ENCODE measurements at regions not wholly inside any gene's neighbourhood (a gene's known extent, or its start where the extent isn't known, plus 50 kb on each side); places are given as distances from the start of the nearest gene placed in this dataset.
A peak's percentile ranks its signal among the peaks of the same experiment; 100 is the strongest.

GRCh38 chrX:148371291-148371690, 129.1 kb upstream of the AFF2 start:
- DNase-seq = no peak

- DNase-seq = no peak
Measured at GRCh38 chrX:148372925-148373324, 127.5 kb upstream of the AFF2 start.

- DNase-seq = no peak
Measured at GRCh38 chrX:148376342-148376741, 124.1 kb upstream of the AFF2 start.

DNA sequence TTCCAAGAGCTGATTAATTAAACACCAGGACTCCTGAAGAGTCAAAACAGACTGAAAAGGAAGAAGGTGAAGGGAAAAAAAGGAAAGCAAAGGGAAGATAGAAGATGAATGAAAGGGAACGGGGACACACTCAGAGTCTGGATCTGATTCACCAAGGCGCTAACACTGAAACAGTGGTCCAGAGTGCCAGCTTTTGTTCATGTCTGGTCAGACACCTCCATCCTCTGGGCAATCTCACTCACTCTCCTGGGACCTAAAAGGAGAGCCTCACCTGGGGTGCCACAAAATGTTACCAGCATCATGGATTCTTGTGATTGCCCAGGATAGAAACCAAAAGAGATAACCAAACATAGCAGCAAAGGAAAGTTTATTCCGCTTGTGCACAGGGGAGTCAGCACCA, 120.3 kb upstream of the AFF2 start:
- DNase-seq = no peak

DNA sequence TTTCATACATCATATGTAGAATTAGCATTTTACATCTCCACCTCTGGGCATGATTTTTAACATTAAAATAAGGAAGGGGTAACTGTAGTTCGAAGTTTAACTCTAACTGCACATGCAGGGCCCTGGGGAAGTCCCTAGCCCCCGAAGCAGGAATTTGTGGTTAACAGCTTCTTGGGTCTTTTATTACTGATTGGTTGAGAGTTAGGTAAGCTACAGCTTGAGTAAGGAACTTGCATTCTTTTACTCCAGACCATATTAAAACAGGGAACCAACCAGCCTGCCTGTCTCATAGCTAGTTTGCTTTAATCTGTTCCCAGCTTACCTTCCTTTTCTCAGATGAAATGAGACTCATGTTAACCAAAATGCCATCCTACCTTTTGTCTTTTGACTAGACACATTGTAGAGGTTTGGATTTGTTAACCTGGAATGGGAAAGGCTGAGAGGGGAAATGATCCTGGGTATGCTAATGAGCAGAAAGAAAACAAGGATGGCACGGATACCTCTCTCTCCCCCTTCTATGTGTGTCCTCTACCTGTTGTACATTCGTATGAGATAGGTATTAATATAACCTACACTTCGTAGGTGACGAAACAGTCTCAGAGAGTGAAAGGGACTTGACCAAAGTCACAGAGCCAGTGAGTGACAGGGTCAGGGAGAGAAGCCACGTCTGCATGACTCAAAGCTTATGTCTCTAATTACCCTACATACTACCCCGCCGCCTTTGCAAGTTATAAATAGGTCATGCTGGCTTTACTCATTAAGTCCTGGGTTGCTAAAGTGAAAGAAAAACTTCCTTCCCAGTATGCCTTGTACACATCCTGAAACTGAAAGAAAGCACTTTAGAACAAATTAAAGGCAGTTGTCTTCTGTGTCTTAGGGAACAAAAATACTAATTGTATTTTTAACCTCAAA, 119.5 kb upstream of the AFF2 start:
- DNase-seq = no peak

DNA sequence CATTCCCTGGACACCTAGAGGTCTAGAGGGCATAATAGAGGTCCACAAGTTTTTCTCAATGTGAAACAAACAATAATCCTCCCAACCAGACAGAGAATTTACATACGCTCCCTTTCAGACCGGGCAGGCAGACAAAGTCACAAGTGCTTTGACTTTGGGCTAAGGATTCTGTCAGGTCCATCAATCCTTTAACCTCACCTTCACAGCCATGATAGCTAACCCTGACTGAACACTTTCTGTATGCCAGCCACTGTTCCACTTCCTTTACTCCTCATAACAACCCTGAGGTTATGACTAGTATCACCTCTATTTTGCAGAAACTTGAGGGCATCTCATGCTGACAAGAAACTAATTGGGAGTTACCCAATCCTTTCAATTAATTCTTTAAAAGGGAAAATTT, 118.8 kb upstream of the AFF2 start:
- DNase-seq = no peak

DNA sequence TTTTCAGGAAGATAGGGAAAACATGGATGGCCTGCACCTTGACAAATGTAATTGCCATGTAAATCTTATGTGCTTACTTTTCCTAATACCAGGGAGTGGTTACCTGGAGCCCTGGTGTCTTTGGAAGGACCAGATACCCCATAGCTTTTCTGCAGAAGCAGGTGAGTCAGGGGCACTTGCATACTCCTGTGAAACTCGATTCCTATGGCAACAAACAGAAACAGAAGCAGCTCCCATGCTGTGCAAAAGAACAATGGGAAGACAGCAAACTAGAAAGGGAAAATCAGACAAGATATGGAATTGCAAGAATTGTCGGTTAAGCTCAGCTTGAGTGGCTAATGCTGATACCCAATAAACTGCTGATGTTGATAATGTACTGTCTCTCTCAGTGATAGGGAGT, 117.4 kb upstream of the AFF2 start:
- peak; percentile 6 for DNase-seq

DNA sequence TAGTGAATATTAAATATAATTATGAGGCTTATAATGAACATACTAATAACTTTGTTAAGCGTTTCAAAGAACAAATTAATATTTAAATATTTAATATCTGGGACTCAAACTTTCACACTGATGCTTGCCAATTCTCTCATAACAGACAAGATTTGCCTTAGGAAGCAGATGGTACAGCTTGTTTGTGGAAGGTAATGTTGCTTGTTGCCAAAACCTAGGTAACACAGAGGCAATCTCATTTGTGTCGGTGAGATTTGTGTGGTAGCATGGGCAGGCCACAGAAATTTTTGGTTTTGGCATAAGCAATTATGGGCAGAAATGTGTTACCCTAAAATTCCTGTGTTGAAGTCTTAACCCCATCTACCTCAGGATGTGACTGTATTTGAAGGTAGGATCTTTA, 114.9 kb upstream of the AFF2 start:
- peak; percentile 9 for DNase-seq

DNA sequence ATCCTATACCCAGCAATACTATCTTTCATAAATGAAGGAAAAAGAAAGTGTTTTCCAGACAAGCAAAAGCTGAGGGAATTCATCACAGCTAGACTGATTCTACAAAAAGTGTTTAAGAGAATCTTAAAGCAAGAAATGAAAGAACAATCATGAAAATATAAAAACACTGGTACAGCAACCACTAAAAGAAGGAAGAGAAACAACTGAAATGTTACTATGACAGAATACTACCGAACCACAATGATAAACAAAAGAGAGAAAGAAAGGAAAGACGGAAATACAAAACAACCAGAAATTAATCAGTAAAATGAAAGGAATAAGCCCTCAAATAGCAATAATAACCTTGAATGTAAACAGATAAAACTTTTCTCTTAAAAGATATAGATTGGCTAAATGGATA, 110.8 kb upstream of the AFF2 start:
- no peak for DNase-seq

- DNase-seq = no peak
Measured at GRCh38 chrX:148412006-148412405, 88.4 kb upstream of the AFF2 start.

DNA sequence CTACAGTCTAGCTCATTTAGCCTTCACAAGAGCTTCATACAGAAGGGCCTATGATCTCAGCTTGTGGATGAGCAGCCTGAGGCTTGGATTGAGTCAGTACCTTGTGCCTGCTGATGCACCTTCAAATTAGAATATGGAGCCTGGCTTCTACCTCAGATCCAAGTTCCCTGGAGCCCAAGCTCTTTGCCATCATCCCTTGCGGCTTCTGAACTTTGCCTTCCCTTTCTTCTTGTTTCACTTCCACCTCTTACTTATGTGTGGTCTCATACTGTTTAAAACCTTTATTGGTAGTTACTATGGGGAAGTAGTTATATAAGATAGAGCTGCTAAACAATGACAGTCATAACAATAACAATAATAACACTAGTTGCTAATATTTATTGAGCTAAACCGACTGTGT, 84.3 kb upstream of the AFF2 start:
- DNase-seq = no peak

GRCh38 chrX:148416931-148417330, 83.5 kb upstream of the AFF2 start:
- DNase-seq = no peak

DNA sequence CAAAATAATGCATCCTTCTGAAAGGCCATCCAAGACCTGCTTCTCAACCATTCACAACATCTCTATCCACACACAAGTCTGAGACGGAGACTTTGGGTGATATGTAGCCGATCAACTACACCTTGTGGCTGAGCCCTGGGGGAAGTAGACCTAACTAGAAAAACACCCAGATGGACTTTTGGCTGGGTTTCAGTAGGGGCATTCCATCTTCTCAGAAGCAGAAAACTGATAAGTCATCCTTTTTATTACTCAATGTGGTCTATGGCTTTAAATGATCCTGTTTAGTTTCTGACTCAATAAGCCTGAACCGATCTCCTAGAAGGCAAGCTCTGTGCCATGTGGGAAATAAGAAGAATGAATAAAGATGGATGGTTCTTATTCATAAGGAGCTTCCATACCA, 82.5 kb upstream of the AFF2 start:
- DNase-seq = no peak

- no peak for DNase-seq
Measured at GRCh38 chrX:148422526-148422925, 77.9 kb upstream of the AFF2 start.

- no peak for DNase-seq
Measured at GRCh38 chrX:148424570-148424969, 75.8 kb upstream of the AFF2 start.

DNA sequence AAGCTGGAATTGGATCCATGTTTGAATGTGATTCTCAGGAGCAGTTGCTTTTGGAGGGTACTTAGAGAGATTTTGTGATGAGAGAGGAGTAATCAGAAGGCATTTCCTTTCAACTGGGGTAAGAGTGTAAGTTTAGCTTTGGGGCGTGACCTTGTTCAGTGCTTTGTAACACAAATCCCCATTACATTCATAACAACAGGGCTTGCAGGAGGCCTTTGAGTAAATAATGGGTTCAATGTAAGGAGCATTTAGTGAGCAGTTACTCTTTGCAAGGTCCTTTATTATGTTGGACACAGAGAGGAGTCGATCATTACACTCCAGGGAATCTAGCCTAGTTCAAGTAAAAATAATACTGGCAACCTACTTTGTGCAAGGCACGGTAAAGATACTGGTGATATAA, 74.0 kb upstream of the AFF2 start:
- no peak for DNase-seq

GRCh38 chrX:148441387-148441786, 59.0 kb upstream of the AFF2 start:
- peak; percentile 60 for DNase-seq

GRCh38 chrX:148443216-148443615, 57.2 kb upstream of the AFF2 start:
- no peak for DNase-seq

GRCh38 chrX:148448686-148449085, 51.7 kb upstream of the AFF2 start:
- DNase-seq = no peak

Data from NCI-H1105 treated with DMSO at 0.1 percent for 48 hours (cell line).